Liver (tissue), 8 donors: ENCODE measurements at regions not wholly inside any gene's neighbourhood (a gene's known extent, or its start where the extent isn't known, plus 50 kb on each side); places are given as distances from the start of the nearest gene placed in this dataset.
"Not testable (repeated sequence)": the region's sequence is repeated elsewhere in the genome, so short reads cannot be mapped to it uniquely, and the experiment has no call there.

ENCODE experiments used
- DNase-seq: peaks from one replicate; pipeline ENCODE4 v3.0.0-alpha.2; 2017; ENCODE audit warnings: low spot score
- H3K27ac ChIP-seq, 2 donors: one replicate each; pipeline ENCODE4 v1.7.0; 2013; ENCODE audit warnings: inconsistent platforms in 2 of 2, low read length in 2 of 2, control low read depth in 1 of 2, low read depth in 1 of 2, mild to moderate bottlenecking in 1 of 2
- H3K27me3 ChIP-seq, 4 donors: one replicate each; pipeline versions ENCODE4 v1.6.1 to v1.7.0; 2013; ENCODE audit warnings: low read length in 3 of 4, inconsistent platforms in 1 of 4, mild to moderate bottlenecking in 1 of 4, moderate library complexity in 1 of 4; ENCODE audit not compliant: control insufficient read depth in 4 of 4, insufficient read depth in 4 of 4
- H3K36me3 ChIP-seq, 4 donors: one replicate each; pipeline versions ENCODE4 v1.6.1 to v1.7.0; 2013; ENCODE audit warnings: low read length in 3 of 4, mild to moderate bottlenecking in 3 of 4, low read depth in 1 of 4, moderate library complexity in 1 of 4; ENCODE audit not compliant: control insufficient read depth in 4 of 4, insufficient read depth in 3 of 4
- H3K4me1 ChIP-seq, 4 donors: one replicate each; pipeline versions ENCODE4 v1.6.1 to v1.7.0; 2013; ENCODE audit warnings: low read length in 3 of 4, mild to moderate bottlenecking in 3 of 4, moderate library complexity in 1 of 4; ENCODE audit not compliant: control insufficient read depth in 4 of 4, insufficient read depth in 4 of 4
- H3K4me3 ChIP-seq, 3 donors: one replicate each; pipeline versions ENCODE4 v1.6.1 to v1.7.0; 2013; ENCODE audit warnings: low read length in 3 of 3, control low read depth in 1 of 3, low read depth in 1 of 3, mild to moderate bottlenecking in 1 of 3
- H3K9ac ChIP-seq, 2 donors: one replicate each; pipeline ENCODE4 v1.7.0; 2013; ENCODE audit warnings: low read length in 2 of 2, mild to moderate bottlenecking in 2 of 2, moderate library complexity in 2 of 2, control low read depth in 1 of 2, low read depth in 1 of 2
- H3K9me3 ChIP-seq, 4 donors: one replicate each; pipeline versions ENCODE4 v1.6.1 to v1.7.0; 2013; ENCODE audit warnings: low read length in 3 of 4; ENCODE audit not compliant: control insufficient read depth in 4 of 4
- EGR1 ChIP-seq, 2 donors: IDR thresholded peaks; 2 replicates each; pipeline ENCODE4 v1.6.1; 2016 to 2018; ENCODE audit warnings: antibody characterized with exemption in 2 of 2, low read depth in 2 of 2
- FOXA1 ChIP-seq: IDR thresholded peaks from 2 replicates; pipeline ENCODE4 v1.6.1; 2016; ENCODE audit warnings: antibody characterized with exemption
- GABPA ChIP-seq, 2 donors: IDR thresholded peaks in 1 of 2; conservative IDR thresholded peaks in 1 of 2; 2 replicates each; pipeline ENCODE4 v1.6.1; 2016; ENCODE audit warnings: antibody characterized with exemption in 2 of 2, mild to moderate bottlenecking in 1 of 2, moderate library complexity in 1 of 2
- HNF4A ChIP-seq, 2 donors: conservative IDR thresholded peaks; 2 replicates each; pipeline ENCODE4 v1.6.1; 2016; ENCODE audit warnings: antibody characterized with exemption in 2 of 2, mild to moderate bottlenecking in 2 of 2
- HNF4G ChIP-seq: IDR thresholded peaks from 2 replicates; pipeline ENCODE4 v1.6.1; 2016; ENCODE audit warnings: antibody characterized with exemption
- JUND ChIP-seq, 2 donors: IDR thresholded peaks; 2 replicates each; pipeline ENCODE4 v1.6.1; 2016; ENCODE audit warnings: antibody characterized with exemption in 2 of 2
- NR2F2 ChIP-seq: IDR thresholded peaks from 2 replicates; pipeline ENCODE4 v1.6.1; 2016; ENCODE audit warnings: antibody characterized with exemption
- RAD21 ChIP-seq, 2 donors: IDR thresholded peaks; 2 replicates each; pipeline ENCODE4 v1.6.1; 2016; ENCODE audit warnings: antibody characterized with exemption in 2 of 2, mild to moderate bottlenecking in 2 of 2
- RXRA ChIP-seq, 2 donors: IDR thresholded peaks; 2 replicates each; pipeline ENCODE4 v1.6.1; 2017 to 2018; ENCODE audit warnings: antibody characterized with exemption in 2 of 2, mild to moderate bottlenecking in 1 of 2
- SP1 ChIP-seq: IDR thresholded peaks from 2 replicates; pipeline ENCODE4 v1.6.1; 2018; ENCODE audit warnings: antibody characterized with exemption, mild to moderate bottlenecking
- TAF1 ChIP-seq: conservative IDR thresholded peaks from 2 replicates; pipeline ENCODE4 v1.6.1; 2016; ENCODE audit warnings: antibody characterized with exemption, mild to moderate bottlenecking
- YY1 ChIP-seq: IDR thresholded peaks from 2 replicates; pipeline ENCODE4 v1.6.1; 2016; ENCODE audit warnings: antibody characterized with exemption, mild to moderate bottlenecking
- ZBTB33 ChIP-seq: IDR thresholded peaks from 2 replicates; pipeline ENCODE4 v1.6.1; 2016; ENCODE audit warnings: antibody characterized with exemption
- WGBS: extraction: QIAGEN DNeasy Blood & Tissue Kit; methylation state at CpG from one replicate; pipeline ENCODE4 v1.1.7; 2013; 5-methylcytosine and 5-hydroxymethylcytosine counted together
- TF ChIP-seq, protein P1 (sequence below): fragments of 150-350 bp; IDR thresholded peaks from 2 replicates; pipeline ENCODE4 v1.5.1; 2017; ENCODE audit warnings: improper control_type of control experiment, low read depth, low read length; ENCODE audit not compliant: missing input control
- donor health status: healthy.
- donor health status: healthy.
- donor health status: healthy.
- donor health status: healthy.
- donor health status: healthy.

DNA sequence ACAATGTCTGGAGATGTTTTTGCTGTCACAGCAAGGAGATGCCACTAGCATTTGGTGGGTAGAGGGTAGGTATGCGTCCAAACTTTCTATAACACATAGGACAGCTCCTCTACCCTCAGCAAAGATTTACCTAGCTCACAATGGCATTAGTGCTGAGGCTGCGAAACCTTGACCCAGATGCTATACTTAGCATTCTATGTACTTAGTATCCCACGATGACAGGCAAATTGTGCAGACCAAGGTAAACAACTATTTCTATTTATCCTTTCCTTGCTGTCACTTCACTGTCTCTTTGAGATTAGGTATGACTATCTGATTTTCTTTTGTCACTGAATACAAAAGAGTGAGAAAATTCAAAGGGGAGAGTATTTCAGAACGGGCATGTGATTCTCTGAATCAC lies 265.2 kb upstream of the ZNF385D start:
- Histone ChIP-seq H3K9me3 (no peaks in the 10 kb centered on the region), H3K36me3 (no peaks in the 10 kb centered on the region), H3K4me1 (no peaks in the 10 kb centered on the region), H3K4me3 (no peak overlapping the region), H3K27me3 (no peaks in the 10 kb centered on the region), H3K9ac (no peak overlapping the region), H3K27ac (no peak overlapping the region)
- TF ChIP-seq EGR1 (IDR thresholded peaks at IDR 0.05; ENCODE audit: low read depth in 2 of 2) = no peak
- no peak for TF ChIP-seq RAD21 (IDR thresholded peaks at IDR 0.05)
- no peak for TF ChIP-seq SP1
- TF ChIP-seq JUND (IDR thresholded peaks at IDR 0.05) = no peak
- no peak for TF ChIP-seq ZBTB33
- TF ChIP-seq HNF4A (conservative IDR thresholded peaks at IDR 0.05) = no peak
- no peak for DNase-seq
- WGBS = 27% methylated on average over 4 of the region's 4 CpGs

GRCh38 chr3:22024638-22025037 lies 273.6 kb upstream of the ZNF385D start:
- not testable (repeated sequence) for H3K27ac ChIP-seq, H3K9ac ChIP-seq, H3K36me3 ChIP-seq, H3K4me1 ChIP-seq, H3K4me3 ChIP-seq, H3K27me3 ChIP-seq, DNase-seq, H3K9me3 ChIP-seq
- WGBS = 92% methylated on average over 5 of the region's 5 CpGs

DNA sequence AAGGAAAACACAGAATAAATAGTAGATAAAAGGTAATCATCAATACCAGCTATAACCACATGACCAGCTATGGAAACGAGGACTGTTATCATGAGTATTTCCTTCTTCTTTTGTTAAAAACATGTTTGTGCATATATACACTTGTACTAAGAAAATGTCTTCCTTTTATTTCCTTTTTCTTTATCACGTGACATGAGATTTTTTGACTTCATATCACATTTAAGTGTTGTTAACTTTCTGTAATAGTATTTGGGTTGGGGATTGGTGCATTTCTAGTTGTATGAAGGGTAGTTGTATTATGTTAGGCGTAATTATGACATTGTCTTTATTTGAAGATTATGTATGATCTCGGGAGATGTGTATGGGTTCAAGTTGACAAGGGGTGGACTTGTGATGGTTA lies 278.5 kb upstream of the ZNF385D start:
- Histone ChIP-seq H3K9ac (no peak overlapping the region), H3K27ac (no peak overlapping the region), H3K4me1 (no peaks in the 10 kb centered on the region), H3K9me3 (no peaks in the 10 kb centered on the region), H3K4me3 (no peak overlapping the region), H3K27me3 (no peaks in the 10 kb centered on the region), H3K36me3 (no peaks in the 10 kb centered on the region)
- TF ChIP-seq ZBTB33 (no peak), RXRA (IDR thresholded peaks at IDR 0.05) (no peak), TAF1 (no peak), RAD21 (IDR thresholded peaks at IDR 0.05) (no peak), JUND (IDR thresholded peaks at IDR 0.05) (no peak), SP1 (no peak), YY1 (no peak), NR2F2 (no peak), HNF4A (conservative IDR thresholded peaks at IDR 0.05) (no peak), EGR1 (IDR thresholded peaks at IDR 0.05; ENCODE audit: low read depth in 2 of 2) (no peak), HNF4G (no peak), GABPA (IDR thresholded peaks at IDR 0.05 in 1 of 2, conservative IDR thresholded peaks at IDR 0.05 in 1 of 2) (no peak), FOXA1 (no peak)
- TF ChIP-seq, protein P1, sequence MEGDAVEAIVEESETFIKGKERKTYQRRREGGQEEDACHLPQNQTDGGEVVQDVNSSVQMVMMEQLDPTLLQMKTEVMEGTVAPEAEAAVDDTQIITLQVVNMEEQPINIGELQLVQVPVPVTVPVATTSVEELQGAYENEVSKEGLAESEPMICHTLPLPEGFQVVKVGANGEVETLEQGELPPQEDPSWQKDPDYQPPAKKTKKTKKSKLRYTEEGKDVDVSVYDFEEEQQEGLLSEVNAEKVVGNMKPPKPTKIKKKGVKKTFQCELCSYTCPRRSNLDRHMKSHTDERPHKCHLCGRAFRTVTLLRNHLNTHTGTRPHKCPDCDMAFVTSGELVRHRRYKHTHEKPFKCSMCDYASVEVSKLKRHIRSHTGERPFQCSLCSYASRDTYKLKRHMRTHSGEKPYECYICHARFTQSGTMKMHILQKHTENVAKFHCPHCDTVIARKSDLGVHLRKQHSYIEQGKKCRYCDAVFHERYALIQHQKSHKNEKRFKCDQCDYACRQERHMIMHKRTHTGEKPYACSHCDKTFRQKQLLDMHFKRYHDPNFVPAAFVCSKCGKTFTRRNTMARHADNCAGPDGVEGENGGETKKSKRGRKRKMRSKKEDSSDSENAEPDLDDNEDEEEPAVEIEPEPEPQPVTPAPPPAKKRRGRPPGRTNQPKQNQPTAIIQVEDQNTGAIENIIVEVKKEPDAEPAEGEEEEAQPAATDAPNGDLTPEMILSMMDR = no peak
- DNase-seq = no peak
- WGBS = 82% methylated on average over 4 of the region's 4 CpGs
